NCI-H1436 treated with DMSO at 0.1 percent for 48 hours (cell line): ENCODE measurements at regions not wholly inside any gene's neighbourhood (a gene's known extent, or its start where the extent isn't known, plus 50 kb on each side); places are given as distances from the start of the nearest gene placed in this dataset.

Source experiments
- DNase-seq: peaks from one replicate; lab custom pipeline; 2025; lab: John Stamatoyannopoulos, UW

DNA sequence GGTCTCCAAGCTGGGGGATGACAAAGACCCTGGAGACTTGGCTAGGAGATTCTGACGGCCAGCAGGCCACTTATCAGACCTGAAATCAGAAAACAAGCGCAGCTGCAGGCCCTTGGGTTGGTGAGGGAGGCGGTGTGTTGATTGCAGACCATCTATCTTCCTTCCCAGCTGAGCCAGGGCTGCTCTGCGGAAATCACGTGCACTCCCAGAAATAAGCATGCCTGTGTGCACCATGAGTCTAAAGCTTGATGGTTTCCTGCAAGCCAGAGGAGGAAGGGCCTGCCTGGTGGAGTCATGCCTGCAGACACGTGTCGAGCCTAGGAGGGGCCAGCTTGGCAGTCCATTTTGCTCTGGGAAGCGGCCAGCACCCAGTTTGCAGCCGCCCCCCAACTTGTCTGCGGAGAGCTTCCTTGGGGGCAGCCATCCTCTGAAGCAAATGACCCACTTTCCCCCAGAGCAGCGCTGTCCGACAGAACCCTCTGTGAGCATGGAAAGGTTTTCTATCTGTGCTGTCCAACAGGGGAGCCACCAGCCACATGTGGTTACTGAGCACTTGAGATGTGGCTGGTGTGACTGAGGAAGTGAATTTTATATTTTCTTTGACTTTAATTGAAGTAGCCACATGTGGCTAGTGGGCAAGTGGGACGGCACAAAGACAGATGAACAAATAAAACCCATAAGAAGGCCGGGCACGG lies 175.7 kb upstream of the BCOR start:
- no peak for DNase-seq

DNA sequence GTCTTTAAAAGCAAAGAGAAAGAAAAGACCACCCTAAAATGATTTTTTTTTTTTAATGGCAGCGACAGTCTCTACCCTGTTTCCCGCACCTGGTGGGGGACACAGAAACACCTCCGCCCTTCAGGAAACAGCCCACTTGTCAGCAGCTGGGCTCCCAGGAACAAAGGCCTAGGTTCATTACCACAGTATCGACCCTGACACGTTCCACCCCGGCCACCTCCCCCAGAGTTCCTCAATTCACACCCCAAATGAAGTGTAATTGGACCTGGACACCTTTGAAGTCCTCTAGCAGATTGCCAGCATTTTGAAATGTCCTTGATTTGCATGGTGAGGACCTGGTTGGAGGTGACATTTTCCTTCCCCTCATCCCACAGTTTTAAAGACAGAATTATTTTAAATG lies 175.0 kb upstream of the BCOR start:
- DNase-seq: no peak

DNA sequence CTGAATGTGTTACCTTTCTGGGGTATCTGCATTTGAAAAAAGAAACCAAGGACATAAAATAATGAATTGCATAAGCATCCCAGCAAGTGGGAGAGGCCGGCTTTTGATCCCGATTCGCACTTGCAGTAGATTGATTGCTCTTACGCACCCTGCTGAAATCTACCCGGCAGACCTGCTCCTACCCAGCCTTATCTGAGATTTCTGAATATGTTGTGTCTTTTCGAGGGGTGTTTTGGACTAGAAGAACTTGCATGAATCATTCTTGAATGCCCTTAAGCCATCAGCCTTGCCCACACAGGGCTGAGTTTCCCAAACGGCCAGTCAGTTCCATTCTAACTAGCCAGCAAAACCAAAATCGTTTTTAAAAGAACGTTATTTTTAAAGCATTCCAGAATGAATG lies 174.4 kb upstream of the BCOR start:
- no peak for DNase-seq

DNA sequence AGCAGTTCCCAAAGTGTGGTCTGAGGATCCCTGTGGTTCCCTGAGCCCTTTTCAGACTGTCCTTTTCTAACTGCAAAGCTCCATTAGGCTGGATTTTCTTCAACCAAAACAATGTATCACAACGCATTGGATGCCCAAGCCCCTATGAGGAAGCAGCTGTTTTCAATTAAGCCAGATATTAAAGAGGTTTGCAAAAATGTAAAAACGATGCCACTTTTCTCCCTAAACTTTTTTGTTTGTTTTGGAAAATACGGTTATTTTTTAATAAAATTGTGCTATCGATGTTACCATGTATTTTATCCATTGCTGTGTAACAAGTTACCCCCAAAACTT lies 170.4 kb upstream of the BCOR start:
- no peak for DNase-seq

DNA sequence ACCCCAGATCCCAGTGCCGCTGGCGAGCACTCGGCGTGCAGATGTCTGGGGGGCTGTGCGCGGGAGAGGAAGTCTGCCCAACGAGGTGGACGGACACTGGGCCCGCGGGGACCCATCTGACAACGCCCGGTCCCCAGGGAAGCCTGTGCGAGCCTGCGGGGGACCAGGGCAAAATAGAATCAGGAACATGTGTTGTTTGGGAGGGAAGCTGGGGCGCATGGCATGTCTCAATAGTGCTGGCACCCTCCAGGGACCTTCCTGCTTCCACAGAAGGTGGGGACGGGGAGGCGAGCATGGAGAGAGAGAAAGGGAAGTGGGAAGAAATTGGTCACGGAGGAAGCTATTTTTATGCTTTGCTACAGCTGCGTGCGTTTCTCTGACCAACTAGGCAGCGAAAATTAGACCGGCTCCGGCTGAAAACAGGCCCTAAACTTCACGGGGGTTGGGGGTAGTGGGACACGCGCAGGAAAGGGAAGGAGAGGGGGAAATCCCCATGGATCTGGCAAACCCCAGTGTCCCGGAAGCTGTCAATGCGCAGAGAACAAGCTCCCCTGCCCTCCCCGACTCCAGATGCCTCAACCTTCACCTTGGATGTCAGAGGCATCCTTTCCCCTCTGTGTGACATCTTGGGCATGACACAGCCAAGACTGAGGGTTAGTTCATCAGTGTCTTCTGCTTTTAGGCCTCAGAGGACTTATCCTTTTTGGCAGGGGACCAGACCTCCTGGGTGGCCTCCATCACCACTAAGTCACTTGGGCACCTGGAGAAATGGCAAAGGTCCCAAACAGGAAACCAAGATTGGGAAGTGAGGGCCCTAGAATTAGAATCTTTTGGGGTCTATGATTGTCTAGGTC lies 169.8 kb upstream of the BCOR start:
- no peak for DNase-seq

DNA sequence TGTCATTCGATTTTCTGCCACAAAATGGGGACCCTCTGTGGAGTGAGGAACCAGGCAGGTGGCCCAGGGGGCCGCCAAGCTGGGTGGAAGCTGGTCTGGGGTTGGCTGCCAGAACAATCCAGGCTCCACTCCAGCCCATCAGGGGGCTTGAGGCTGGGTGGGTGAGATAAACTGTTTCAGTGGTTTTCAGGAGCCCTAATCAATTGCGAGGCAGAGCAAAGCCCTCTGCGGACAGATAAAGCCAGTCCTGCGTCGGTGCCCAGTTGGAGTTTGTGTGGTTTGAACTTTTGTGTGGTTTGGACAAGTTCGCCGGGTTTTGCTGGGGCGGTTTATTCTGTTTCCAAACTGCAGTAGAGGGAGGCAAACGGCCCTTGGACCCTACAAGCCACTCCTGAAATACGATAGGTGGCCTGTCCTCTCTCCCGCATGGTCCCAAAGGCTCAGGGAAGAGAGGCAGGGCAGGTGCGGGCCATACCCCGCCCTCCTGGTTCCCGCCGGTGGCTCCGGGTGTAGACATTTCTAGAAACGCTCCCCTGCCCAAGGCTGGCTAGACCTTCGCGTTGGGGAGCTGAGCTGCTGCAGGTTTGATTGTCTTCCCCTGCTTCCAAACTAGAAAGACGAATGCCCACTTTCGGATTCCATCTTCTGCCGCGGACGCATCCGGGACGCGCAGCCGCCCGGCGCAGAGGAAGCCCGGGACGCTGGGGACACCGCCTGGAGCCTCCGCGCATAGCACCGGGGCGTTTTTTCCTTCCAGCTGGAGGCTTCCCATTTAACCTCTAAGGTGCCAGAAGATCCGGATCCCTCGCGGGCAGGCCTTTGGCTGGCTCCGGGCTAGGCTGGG lies 169.0 kb upstream of the BCOR start:
- DNase-seq: no peak

DNA sequence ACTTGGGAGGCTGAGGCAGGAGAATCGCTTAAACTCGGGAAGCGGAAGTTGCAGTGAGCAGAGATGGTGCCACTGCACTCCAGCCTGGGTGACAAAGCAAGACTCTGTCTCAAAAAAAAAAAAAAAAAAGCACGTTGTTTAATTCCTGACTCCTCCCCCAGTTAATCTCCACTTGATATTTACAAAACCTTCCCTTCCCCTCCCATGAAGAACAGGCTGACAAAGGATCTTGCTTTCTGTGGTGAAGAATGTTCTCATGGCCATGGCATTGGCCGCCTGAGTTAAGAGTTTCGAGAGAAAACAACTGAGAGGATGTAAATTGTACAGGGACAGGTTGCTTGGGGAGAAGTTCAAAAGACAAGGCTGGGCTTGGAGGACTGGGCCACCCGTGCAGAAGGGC lies 168.2 kb upstream of the BCOR start:
- DNase-seq: no peak

DNA sequence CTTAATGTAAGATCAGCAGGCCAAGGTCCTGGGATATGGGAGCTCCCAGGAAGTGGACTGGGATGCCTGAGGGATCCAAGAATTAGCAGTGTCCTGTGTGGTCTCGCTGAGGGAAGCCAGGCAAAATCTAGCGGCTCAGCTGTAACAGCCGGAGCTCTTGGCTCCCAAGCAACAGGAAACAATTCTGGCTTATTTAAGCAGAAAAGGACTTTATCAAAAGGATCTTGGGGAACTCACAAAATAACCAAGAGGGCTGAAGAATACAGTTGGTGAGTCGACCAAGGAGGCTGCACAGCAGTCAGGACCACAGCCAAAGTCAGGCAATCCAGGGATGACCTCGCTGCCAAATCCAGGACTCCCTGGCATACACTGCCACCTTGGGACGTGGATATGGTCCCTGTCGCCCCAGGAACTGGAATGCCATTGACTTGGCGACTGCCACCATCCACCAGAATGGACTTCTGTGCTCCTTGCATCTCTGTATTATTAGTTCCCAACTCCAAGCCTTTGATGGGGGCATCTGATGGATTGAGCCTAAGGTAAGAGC lies 165.3 kb upstream of the BCOR start:
- no peak for DNase-seq

DNA sequence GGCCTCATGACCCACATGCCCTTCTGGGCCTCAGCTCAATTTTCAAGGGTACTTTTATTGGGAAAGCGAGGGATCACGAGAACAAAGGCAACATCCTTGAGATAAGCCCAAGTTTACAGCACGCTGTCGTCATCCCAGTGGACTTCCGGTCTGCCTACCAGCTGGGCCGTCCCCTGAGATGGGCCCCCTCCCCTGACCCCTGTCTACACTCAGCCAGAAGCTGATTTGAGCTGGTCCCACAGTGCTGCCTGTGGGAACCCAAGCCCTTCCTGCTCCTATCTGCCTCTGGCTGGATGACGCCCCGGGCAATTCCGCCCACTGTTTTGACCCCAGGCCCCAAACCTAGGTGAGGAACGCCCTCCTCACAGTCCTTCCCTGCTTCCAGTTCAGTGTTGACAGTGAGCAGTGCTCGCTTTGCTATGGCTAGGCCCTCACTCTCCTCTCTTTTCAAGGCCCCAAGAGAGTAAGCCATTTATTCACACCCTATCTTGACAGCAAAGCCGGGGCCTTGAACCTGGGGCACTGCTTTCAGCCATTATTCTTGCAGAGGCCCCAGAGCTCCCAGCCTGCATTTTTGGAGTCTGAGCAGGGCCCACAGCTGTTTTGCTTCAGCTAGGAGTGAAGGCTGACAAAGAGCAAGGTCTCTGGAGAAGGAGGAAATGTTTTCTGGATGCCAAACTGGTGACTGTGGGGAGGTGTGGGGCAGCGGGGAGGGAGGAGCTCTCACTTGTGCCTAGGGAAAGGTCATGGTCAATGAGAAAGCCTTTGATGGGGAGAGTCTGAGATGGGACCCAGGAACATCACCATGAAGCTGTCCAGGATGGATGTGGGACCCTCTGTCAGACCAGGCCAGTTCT lies 164.6 kb upstream of the BCOR start:
- no peak for DNase-seq

DNA sequence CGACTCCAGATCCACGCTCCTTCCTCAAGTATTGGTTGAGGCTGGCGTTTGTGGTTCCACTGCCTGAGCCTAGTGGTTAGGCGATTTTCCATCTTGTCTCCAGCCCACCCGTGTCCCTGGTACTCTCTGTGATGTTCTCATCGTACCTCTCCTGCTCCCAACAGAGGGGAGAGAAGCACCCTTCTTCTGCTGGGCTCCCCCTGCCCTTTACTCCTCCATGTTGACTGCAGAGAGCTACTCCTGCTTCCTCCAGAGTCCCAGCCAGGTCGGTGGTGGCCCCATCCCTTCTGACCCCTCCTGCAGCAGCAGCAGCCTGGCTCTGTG lies 164.0 kb upstream of the BCOR start:
- no peak for DNase-seq

DNA sequence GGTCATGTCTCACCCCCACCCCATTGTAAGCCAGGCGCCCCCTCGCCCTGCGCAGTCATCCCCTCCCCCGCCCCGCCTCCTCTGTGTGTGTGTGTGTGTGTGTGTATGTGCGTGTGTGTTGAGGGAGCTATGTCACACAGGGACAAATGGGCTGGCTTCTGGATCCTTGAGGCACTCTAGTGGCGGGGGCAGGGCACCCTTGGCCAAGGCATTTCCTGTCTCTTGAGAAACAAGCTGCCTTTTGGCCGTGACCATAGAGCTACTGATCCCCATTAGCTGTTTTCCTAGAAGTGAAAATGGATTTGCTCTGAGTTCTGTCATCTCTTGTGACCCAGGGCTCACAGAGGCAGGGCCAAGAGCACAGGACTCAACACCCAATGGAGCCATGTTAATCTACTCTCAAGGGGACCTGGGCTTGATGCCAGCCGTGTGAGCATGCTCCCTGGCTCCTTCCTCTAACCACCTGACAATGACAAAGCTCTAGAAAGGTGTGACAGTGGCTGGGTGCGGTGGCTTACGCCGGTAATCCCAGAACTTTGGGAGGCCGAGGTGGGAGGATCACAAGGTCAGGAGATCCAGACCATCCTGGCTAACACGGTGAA lies 162.5 kb upstream of the BCOR start:
- DNase-seq: no peak

DNA sequence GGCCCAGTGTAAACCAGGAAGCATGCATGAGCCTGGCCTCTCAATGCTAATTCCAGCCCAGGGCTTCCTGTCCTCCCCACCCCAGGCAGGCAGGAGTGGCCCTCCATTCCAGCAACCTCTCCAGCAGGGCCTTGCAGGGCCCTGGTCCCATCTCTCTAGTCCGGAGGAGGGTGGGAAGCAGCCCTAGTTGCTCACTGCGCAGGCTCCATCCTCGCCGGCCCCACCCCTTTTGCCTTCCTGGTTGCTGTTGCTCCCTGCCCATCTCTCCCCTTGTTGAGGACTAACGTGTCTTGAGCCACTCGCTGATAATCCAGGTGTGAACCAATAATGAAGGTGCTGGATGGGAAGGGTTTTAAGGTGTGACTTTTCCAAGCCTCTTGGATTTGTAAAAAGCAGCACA lies 161.2 kb upstream of the BCOR start:
- no peak for DNase-seq

DNA sequence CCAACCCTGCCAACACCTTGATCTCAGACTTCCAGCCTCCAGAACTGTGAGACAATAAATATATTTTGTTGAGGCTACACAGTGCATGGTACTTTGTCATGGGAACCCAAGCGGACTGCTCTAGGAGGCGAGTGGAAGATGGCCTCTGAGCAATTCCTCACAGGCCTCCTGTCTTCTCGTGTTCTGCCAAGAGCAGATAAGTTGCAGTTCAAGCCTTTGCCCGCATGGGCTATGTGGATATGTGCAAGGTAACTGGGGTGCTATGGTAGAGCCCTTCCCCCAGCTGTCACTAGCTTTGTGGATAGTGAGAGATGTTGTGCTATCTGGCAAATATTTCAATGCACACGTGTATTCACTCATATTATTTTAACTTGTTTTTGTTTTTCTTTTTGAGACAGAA lies 156.0 kb upstream of the BCOR start:
- DNase-seq: no peak

DNA sequence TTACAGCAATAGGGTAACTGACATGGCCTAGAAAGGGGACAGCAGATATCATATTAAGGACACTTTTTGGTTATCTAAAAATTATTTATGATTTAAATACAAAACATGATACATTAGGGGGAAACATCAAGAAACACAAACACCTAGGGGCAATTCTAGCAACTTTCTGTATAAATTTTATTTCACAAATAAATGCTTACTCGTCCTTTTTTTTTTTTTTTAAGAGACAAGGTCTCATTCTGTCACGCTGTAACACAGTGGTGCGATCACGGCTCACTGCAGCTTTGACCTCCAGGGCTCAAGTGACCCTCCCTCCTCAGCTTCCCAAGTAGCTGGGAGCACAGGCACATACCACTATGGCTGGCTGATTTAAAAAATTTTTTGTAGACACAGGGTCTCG lies 151.8 kb upstream of the BCOR start:
- no peak for DNase-seq

DNA sequence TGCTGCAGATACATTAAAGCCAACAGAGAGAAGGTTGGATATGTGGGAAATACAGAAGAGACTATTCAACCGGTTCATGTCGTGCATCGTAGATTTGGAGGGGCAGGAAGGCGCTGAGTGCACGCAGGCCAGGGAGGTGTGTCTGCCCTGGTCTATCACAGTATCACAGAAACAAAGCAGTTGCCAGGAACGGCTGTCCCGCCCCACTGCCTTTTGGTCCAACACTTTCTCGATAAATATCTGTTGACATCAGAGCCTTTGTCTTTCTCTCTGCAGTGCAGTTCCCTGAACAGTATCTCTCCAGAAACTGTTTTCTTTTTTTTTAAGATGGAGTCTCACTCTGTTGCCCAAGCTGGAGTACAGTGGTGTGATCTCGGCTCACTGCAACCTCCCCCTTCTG lies 151.1 kb upstream of the BCOR start:
- DNase-seq: no peak

DNA sequence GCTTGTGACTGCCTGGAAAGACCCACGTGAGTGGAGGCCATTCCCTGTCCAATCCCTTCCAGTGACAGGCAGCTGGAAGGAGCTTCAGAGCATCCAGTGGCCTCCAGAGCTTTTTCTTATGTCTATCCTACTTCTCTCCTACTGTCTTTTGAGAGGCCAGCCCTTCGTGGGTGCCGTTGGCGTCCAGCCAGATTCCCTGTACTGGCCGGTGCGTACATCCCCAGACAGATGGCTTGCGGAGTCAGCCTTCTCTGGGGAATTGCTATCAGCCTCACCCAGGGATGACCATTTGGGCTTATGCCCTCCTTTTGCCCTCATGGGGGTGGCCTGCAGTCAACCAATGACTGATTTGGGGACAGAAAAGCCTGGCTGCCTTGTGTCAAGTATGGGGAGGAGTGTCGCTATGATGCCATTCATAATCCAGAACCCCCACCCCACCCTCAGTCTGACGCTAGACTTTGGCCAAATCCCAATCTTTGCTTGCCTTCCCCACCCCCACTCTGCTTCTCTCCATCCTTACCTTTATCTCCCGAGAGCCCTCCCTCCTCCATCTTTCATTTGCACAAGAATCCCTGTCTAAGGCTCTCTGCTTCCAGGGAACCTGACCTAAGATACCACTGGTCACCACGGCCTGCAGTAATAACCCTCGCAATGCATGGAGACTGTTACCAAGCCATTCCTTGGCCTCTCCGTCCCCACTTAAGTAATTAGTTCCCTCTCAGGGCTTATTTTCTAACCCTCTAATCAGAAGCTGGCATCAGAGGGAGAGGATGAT lies 150.3 kb upstream of the BCOR start:
- DNase-seq: no peak

DNA sequence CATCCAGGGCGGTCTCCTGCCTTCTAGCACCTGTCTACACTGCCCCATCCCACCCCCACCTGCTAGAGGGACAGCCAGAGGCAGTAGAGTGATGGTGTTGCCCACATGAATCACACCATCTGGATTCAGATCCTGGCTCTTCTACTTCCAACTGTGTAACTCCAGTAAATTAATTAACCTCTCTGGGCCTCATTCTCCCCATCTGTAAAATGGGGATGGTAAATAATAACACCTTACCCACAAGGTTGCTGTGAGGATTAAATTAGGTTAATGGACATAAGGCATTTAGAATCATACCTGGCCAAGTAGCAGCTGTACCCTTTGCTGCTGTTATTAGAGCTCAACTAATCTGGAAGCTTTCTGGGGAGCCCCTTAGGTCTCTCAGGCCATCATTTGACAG lies 149.6 kb upstream of the BCOR start:
- DNase-seq: no peak

DNA sequence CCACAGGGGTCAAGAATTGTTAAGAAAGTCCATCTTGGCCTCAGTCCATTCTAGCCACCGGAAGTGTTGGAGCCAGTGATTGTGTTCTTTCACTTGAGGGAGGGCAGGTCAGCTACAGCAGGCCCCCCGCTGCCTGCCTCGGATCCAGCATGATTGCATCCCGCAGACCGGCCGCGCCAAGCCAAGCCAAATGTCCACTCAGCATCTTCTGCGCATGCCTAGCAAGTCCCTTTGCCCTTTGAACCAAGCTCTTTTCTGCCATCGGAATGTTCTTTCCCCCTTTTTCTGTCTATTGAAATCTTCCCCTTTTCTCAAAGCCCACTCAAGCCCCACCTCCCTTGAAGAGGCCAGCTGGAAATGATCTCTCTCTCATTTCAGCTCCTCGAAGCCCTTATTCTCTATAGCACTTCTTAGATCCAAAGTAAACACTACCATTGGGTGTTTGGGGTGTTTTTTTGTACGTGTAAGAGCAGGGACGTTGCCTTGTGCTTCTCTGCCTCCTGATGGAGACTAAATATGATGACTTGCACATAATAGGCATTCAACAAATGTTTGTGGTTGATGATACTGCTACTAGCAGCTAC lies 147.8 kb upstream of the BCOR start:
- DNase-seq: no peak

DNA sequence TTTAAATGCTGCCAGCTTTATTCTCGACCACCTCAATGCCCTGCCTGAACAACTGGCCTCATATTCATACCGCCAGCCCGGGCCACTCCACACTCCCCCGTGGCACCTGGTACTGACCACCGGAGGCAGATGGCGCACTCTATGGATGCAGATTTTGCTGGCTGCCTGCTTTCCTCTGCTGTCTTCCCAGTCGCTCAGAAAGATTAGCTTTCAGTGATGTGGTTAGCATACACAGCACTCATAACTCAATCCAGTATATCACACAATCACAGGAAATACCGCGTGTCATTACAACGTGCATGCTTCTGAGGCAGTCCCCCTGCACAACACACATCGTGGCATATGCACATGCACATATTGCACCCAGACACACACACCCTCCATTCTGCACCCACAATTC lies 147.2 kb upstream of the BCOR start:
- no peak for DNase-seq
